Esophagus squamous epithelium (tissue), 4 donors: ENCODE measurements at regions not wholly inside any gene's neighbourhood (a gene's known extent, or its start where the extent isn't known, plus 50 kb on each side); places are given as distances from the start of the nearest gene placed in this dataset.

Experiments
- POLR2A ChIP-seq, 4 donors: fragments of 450-650 bp; IDR thresholded peaks; one replicate each; pipeline ENCODE4 v1.6.1; 2017; ENCODE audit warnings: antibody characterized with exemption in 4 of 4, mild to moderate bottlenecking in 4 of 4, moderate library complexity in 3 of 4
- TF ChIP-seq, protein P1 (sequence below), 6 experiments: fragments of 450-650 bp in 4 of 6; fragments of 200-600 bp in 2 of 6; sonication (generic) in 2 of 6; IDR thresholded peaks; one replicate each; pipeline ENCODE4 v1.5.1; 2016 to 2019; ENCODE audit warnings: antibody characterized with exemption in 6 of 6, mild to moderate bottlenecking in 4 of 6, moderate library complexity in 4 of 6

DNA sequence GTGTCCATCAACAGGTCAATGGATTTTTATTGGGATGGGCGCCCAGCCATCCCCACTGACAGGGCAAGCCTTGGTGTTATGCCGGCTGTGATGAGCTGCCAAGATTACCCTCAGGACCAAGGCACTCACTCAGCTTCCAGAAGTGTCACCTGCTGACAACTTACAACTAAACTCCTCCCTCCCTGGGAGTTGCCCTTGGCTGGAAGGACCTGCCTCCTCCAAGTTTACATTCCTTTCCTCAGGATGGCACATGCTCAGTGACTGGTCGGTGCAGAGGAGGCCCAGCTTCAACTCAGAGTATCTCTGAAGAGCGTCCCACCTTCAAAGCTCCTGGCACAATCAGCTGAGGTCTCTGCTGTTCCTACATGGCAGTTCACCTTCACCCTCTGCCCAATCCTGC is 52.5 kb upstream of the ZBTB43 start:
- no peak for TF ChIP-seq POLR2A (IDR thresholded peaks at IDR 0.05)
- TF ChIP-seq, protein P1, sequence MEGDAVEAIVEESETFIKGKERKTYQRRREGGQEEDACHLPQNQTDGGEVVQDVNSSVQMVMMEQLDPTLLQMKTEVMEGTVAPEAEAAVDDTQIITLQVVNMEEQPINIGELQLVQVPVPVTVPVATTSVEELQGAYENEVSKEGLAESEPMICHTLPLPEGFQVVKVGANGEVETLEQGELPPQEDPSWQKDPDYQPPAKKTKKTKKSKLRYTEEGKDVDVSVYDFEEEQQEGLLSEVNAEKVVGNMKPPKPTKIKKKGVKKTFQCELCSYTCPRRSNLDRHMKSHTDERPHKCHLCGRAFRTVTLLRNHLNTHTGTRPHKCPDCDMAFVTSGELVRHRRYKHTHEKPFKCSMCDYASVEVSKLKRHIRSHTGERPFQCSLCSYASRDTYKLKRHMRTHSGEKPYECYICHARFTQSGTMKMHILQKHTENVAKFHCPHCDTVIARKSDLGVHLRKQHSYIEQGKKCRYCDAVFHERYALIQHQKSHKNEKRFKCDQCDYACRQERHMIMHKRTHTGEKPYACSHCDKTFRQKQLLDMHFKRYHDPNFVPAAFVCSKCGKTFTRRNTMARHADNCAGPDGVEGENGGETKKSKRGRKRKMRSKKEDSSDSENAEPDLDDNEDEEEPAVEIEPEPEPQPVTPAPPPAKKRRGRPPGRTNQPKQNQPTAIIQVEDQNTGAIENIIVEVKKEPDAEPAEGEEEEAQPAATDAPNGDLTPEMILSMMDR (IDR thresholded peaks at IDR 0.05) = no peak
